Fibroblast of pulmonary artery (primary cell): ENCODE measurements at regions not wholly inside any gene's neighbourhood (a gene's known extent, or its start where the extent isn't known, plus 50 kb on each side); places are given as distances from the start of the nearest gene placed in this dataset.
A peak's percentile ranks its signal among the peaks of the same experiment; 100 is the strongest.
"Not testable (repeated sequence)": the region's sequence is repeated elsewhere in the genome, so short reads cannot be mapped to it uniquely, and the experiment has no call there.

ENCODE experiments used
- DNase-seq: peaks from one replicate; pipeline ENCODE4 v3.0.0-alpha.2; 2010; ENCODE audit warnings: low read depth
- H3K4me3 ChIP-seq: replicated peaks from 2 replicates; pipeline ENCODE4 v1.5.1; 2011; ENCODE audit warnings: low read depth, mild to moderate bottlenecking, control low read depth, low read length, moderate library complexity
- TF ChIP-seq, protein P1 (sequence below): IDR thresholded peaks from 2 replicates; pipeline ENCODE4 v1.5.1; 2011; ENCODE audit warnings: mild to moderate bottlenecking, control low read depth, low read length, inconsistent platforms; ENCODE audit errors: missing control alignments

DNA sequence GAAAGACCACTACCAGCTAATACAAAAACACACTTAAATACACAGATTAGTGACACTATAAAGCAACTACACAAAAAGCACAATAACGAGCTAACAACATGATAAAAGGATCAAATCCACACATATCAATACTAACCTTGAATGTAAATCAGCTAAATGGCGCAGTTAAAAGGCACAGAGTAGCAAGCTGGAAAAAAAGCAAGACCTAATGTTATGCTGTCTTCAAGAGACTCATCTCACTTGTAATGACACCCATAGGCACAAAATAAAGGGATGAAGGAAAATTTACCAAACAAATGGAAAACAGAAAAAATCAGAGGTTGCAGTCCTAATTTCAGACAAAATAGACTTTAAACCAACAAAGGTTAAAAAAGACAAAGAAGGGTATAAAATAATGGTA is 86.3 kb downstream of the NUS1 start:
- TF ChIP-seq, protein P1, sequence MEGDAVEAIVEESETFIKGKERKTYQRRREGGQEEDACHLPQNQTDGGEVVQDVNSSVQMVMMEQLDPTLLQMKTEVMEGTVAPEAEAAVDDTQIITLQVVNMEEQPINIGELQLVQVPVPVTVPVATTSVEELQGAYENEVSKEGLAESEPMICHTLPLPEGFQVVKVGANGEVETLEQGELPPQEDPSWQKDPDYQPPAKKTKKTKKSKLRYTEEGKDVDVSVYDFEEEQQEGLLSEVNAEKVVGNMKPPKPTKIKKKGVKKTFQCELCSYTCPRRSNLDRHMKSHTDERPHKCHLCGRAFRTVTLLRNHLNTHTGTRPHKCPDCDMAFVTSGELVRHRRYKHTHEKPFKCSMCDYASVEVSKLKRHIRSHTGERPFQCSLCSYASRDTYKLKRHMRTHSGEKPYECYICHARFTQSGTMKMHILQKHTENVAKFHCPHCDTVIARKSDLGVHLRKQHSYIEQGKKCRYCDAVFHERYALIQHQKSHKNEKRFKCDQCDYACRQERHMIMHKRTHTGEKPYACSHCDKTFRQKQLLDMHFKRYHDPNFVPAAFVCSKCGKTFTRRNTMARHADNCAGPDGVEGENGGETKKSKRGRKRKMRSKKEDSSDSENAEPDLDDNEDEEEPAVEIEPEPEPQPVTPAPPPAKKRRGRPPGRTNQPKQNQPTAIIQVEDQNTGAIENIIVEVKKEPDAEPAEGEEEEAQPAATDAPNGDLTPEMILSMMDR, result no peak
- DNase-seq, result no peak
- no peak overlapping the region for H3K4me3 ChIP-seq

DNA sequence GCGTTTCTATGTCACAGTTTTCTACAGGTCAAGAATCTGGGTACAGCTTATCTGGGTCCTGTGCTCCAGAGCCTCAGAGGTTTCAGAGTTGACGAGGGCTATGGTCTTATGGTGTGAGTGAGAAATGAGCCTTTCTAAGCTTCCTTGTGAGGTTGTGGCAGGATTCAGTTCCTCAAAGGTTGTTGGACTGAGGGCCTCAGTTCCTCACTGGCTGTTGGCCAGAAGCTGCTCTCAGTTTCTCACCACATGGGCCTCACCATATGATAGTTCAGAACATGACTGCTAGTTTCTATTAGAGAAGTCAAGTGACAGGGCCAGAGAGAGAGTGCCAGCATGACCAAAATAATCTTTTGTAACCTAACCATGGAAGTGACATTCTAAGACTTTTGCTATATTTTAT is 96.1 kb downstream of the NUS1 start:
- DNase-seq, result no peak
- TF ChIP-seq, protein P1, result no peak
- H3K4me3 ChIP-seq, result no peak overlapping the region

DNA sequence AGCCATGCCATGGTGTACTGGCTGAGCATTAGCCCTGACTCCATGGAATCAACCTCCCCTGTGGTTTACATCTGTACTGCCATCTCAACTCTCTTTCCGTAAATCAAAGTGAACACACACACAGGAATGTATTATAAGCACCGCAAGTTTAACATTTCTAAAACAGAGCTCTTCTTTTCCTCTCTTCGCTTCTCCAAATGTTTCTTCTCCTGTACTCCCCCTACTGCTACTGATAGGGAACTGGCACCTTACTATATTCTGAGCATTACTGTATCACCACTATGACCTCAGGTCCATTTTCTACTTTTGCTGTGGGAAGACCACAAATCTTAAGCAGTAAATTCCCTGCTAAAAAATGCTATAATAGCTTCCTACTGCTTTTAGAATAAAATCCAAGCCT is 101.2 kb downstream of the NUS1 start:
- DNase-seq, result no peak
- H3K4me3 ChIP-seq, result no peak overlapping the region
- TF ChIP-seq, protein P1, result peak; percentile 17

DNA sequence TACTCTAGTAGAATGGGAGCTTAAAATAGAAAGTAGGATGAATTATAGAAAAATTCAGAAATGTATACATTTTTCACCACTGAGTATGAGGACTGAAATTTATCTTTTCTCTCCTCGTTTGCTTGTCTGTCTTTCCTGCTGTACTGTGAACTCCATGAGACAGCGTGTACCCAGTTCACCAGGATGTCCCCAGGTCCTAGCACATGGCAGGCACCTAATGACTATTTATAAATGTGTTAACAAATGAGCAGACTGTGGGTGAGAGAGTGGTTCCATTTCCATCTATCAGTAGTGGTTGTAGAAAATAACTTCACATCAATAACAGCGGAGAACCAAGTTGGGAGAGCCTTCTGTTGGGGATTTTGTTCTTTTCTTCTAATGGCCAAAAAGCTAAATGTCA is 106.3 kb downstream of the NUS1 start:
- TF ChIP-seq, protein P1, result no peak
- H3K4me3 ChIP-seq, result no peak overlapping the region
- DNase-seq, result no peak

DNA sequence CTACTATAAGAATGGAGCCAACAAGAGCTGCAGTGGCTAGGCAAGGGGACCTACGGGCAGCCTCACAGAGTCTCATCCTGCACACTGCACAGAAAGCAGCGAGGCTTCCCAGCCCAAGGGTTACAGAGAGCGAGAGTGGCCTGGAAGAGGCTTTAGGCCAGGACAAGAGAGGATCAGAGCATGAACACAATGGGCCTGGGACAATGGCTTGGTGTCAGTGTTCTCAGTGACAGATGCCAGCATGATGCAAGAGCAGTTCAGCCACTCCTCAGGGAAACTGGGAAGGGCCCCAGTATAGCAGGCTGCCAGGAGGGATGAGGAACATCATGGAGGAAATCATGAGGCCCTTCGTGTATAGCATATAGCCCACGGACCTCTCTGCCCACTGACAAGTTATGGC is 108.0 kb downstream of the NUS1 start:
- no peak overlapping the region for H3K4me3 ChIP-seq
- TF ChIP-seq, protein P1, result no peak
- DNase-seq, result no peak

DNA sequence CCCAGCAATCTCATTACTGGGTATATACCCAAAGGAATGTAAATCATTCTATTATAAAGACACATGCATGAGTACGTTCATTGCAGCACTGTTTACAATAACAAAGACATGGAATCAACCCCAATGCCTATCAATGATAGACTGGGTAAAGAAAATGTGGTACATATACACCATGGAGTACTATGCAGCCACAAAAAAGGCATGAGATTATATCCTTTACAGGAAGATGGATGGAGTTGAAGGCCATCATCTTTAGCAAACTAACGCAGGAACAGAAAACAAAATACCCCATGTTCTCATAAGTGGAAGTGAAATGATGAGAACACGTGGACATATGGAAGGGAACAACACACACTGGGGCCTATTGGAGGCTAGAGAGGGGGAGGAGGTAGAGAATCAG is 115.7 kb downstream of the NUS1 start:
- H3K4me3 ChIP-seq, result no peak overlapping the region
- TF ChIP-seq, protein P1, result no peak
- no peak for DNase-seq

DNA sequence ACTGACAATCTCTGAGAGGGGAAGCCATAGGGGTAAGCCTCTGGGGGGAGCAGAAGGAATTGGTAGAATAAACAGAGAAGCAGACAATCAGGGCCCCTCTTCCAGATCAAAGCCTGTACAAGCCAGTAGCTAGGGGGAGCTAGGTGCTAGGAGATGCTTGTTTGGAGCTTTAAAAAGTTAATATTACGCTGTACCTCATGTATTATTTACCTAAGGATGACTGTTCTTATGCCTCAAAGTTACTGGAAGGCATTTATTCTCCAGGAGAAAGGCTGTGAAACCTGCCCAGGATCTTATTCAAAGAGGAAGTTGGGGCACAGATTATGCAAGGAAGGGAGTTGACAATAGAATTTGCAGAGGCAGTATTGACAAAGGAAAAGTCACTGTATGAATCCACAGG is 111.8 kb upstream of the SLC35F1 start:
- TF ChIP-seq, protein P1, result no peak
- DNase-seq, result no peak
- H3K4me3 ChIP-seq, result no peak overlapping the region

DNA sequence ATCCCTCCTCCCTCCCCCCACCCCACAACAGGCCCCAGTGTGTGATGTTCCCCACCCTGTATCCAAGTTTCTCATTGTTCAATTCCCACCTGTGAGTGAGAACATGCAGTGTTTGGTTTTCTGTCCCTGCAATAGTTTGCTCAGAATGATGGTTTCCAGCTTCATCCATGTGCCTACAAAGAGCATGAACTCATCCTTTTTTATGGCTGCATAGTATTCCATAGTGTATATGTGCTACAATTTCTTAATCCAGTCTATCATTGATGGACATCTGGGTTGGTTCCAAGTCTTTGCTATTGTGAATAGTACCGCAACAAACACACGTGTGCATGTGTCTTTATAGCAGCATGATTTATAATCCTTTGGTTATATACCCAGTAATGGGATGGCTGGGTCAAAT is 108.2 kb upstream of the SLC35F1 start:
- H3K4me3 ChIP-seq, result not testable (repeated sequence)

More for the DNA sequence above, 108.2 kb upstream of the SLC35F1 start:
- not testable (repeated sequence) for DNase-seq
